CD4-positive, alpha-beta T cell treated with Interleukin-10 for 1 hour (primary cell): ENCODE measurements at regions not wholly inside any gene's neighbourhood (a gene's known extent, or its start where the extent isn't known, plus 50 kb on each side); places are given as distances from the start of the nearest gene placed in this dataset.

Experiments
- DNase-seq: peaks from one replicate; pipeline ENCODE4 v3.0.0-alpha.2; 2020

GRCh38 chr10:4059471-4060138, 274.6 kb upstream of the KLF6 start:
- DNase-seq, result peak; percentile 53

GRCh38 chr10:4058514-4059029, 273.6 kb upstream of the KLF6 start:
- DNase-seq, result no peak

- no peak for DNase-seq
These were observed 272.9 kb upstream of the KLF6 start for GRCh38 chr10:4057725-4058513.

- no peak for DNase-seq
These were observed 272.0 kb upstream of the KLF6 start for GRCh38 chr10:4057021-4057420.

GRCh38 chr10:4054656-4055435, 269.8 kb upstream of the KLF6 start:
- no peak for DNase-seq

- no peak for DNase-seq
These were observed 268.9 kb upstream of the KLF6 start for GRCh38 chr10:4053940-4054339.

- no peak for DNase-seq
These were observed 266.7 kb upstream of the KLF6 start for GRCh38 chr10:4051641-4052151.

- no peak for DNase-seq
These were observed 266.1 kb upstream of the KLF6 start for GRCh38 chr10:4051011-4051640.

- DNase-seq, result no peak
These were observed 265.1 kb upstream of the KLF6 start for GRCh38 chr10:4050061-4050460.

- DNase-seq, result no peak
These were observed 264.3 kb upstream of the KLF6 start for GRCh38 chr10:4049348-4049747.

- no peak for DNase-seq
These were observed 263.3 kb upstream of the KLF6 start for GRCh38 chr10:4048236-4048864.

GRCh38 chr10:4046712-4047354, 261.8 kb upstream of the KLF6 start:
- no peak for DNase-seq

GRCh38 chr10:4046030-4046429, 261.0 kb upstream of the KLF6 start:
- DNase-seq, result no peak

GRCh38 chr10:4043897-4044665, 259.1 kb upstream of the KLF6 start:
- no peak for DNase-seq

GRCh38 chr10:4041635-4042034, 256.6 kb upstream of the KLF6 start:
- no peak for DNase-seq

- DNase-seq, result no peak
These were observed 253.0 kb upstream of the KLF6 start for GRCh38 chr10:4038000-4038399.

GRCh38 chr10:4035599-4035945, 250.6 kb upstream of the KLF6 start:
- DNase-seq, result no peak

GRCh38 chr10:4034907-4035598, 250.0 kb upstream of the KLF6 start:
- peak; percentile 31 for DNase-seq

- DNase-seq, result peak; percentile 13
These were observed 248.4 kb upstream of the KLF6 start for GRCh38 chr10:4033341-4033896.

GRCh38 chr10:4029866-4030265, 244.9 kb upstream of the KLF6 start:
- DNase-seq, result no peak
